Trophoblast cell (in vitro differentiated cells and primary cell): ENCODE measurements at regions not wholly inside any gene's neighbourhood (a gene's known extent, or its start where the extent isn't known, plus 50 kb on each side); places are given as distances from the start of the nearest gene placed in this dataset.

Experiments
- DNase-seq, 2 donors: peaks; one replicate each; pipeline ENCODE4 v3.0.0-alpha.2; 2016
- H2AFZ ChIP-seq: 2 replicates; pipeline ENCODE4 v1.6.1; 2013; ENCODE audit warnings: low read length, moderate library complexity, mild to moderate bottlenecking; ENCODE audit not compliant: insufficient read depth, poor library complexity
- H2AK5ac ChIP-seq: 2 replicates; pipeline ENCODE4 v1.6.1; 2013; ENCODE audit warnings: mild to moderate bottlenecking, low read length
- H2BK120ac ChIP-seq: 2 replicates; pipeline ENCODE4 v1.6.1; 2013; ENCODE audit warnings: low read length, mild to moderate bottlenecking, moderate library complexity; ENCODE audit not compliant: insufficient read depth, poor library complexity
- H2BK12ac ChIP-seq: 2 replicates; pipeline ENCODE4 v1.6.1; 2013; ENCODE audit warnings: mild to moderate bottlenecking, low read length, moderate library complexity
- H2BK5ac ChIP-seq: 2 replicates; pipeline ENCODE4 v1.6.1; 2013; ENCODE audit warnings: low read length, low read depth, moderate library complexity, mild to moderate bottlenecking; ENCODE audit not compliant: poor library complexity
- H3K14ac ChIP-seq: 2 replicates; pipeline ENCODE4 v1.6.1; 2013; ENCODE audit warnings: mild to moderate bottlenecking, low read length
- H3K18ac ChIP-seq: 2 replicates; pipeline ENCODE4 v1.6.1; 2013; ENCODE audit warnings: mild to moderate bottlenecking, low read length
- H3K23ac ChIP-seq: 2 replicates; pipeline ENCODE4 v1.6.1; 2013; ENCODE audit warnings: low read length
- H3K27ac ChIP-seq: 2 replicates; pipeline ENCODE4 v1.5.1; 2013; ENCODE audit warnings: low read depth, mild to moderate bottlenecking, inconsistent platforms, low read length, moderate library complexity
- H3K27me3 ChIP-seq: 2 replicates; pipeline ENCODE4 v1.6.1; 2013; ENCODE audit warnings: inconsistent platforms, mild to moderate bottlenecking, low read length, moderate library complexity; ENCODE audit not compliant: insufficient read depth
- H3K36me3 ChIP-seq, 2 experiments: 1 replicate in 1 of 2; 2 replicates in 1 of 2; pipeline ENCODE4 v1.6.1; 2013; ENCODE audit warnings: low read length in 2 of 2, mild to moderate bottlenecking in 2 of 2, moderate library complexity in 1 of 2; ENCODE audit not compliant: insufficient read depth in 2 of 2, control insufficient read depth in 1 of 2
- H3K4ac ChIP-seq: 2 replicates; pipeline ENCODE4 v1.6.1; 2013; ENCODE audit warnings: low read depth, mild to moderate bottlenecking, low read length, moderate library complexity
- H3K4me1 ChIP-seq, 2 experiments: 1 replicate in 1 of 2; 2 replicates in 1 of 2; pipeline ENCODE4 v1.6.1; 2013; ENCODE audit warnings: low read length in 2 of 2, mild to moderate bottlenecking in 2 of 2, moderate library complexity in 1 of 2; ENCODE audit not compliant: insufficient read depth in 2 of 2, control insufficient read depth in 1 of 2
- H3K4me2 ChIP-seq: 2 replicates; pipeline ENCODE4 v1.6.1; 2013; ENCODE audit warnings: inconsistent platforms, mild to moderate bottlenecking, low read length, moderate library complexity
- H3K4me3 ChIP-seq: 2 replicates; pipeline ENCODE4 v1.5.1; 2013; ENCODE audit warnings: mild to moderate bottlenecking, low read depth, low read length, inconsistent platforms
- H3K79me1 ChIP-seq: one replicate; pipeline ENCODE4 v1.6.1; 2013; ENCODE audit warnings: low read length
- H3K79me2 ChIP-seq: 2 replicates; pipeline ENCODE4 v1.6.1; 2013; ENCODE audit warnings: low read length, mild to moderate bottlenecking; ENCODE audit not compliant: control insufficient read depth, insufficient read depth, poor library complexity
- H3K9ac ChIP-seq: 2 replicates; pipeline ENCODE4 v1.6.1; 2013; ENCODE audit warnings: mild to moderate bottlenecking, low read length
- H3K9me3 ChIP-seq: 2 replicates; pipeline ENCODE4 v1.6.1; 2013; ENCODE audit warnings: low read depth, mild to moderate bottlenecking, control low read depth, inconsistent platforms, low read length; ENCODE audit not compliant: insufficient read depth
- H4K12ac ChIP-seq: 2 replicates; pipeline ENCODE4 v1.6.1; 2013; ENCODE audit warnings: low read depth, mild to moderate bottlenecking, low read length, moderate library complexity
- H4K8ac ChIP-seq: 2 replicates; pipeline ENCODE4 v1.6.1; 2013; ENCODE audit warnings: low read depth, mild to moderate bottlenecking, low read length, moderate library complexity
- H4K91ac ChIP-seq: one replicate; pipeline ENCODE4 v1.6.1; 2013; ENCODE audit warnings: low read depth, mild to moderate bottlenecking, low read length, moderate library complexity
- WGBS: extraction: QIAGEN DNeasy Blood & Tissue Kit; methylation state at CpG from one replicate; pipeline ENCODE4 v1.1.7; 2013; ENCODE audit warnings: missing lambda C conversion rate; ENCODE audit not compliant: insufficient read length, insufficient coverage; ENCODE audit errors: extremely low coverage; 5-methylcytosine and 5-hydroxymethylcytosine counted together

- no peak overlapping the region for H4K91ac ChIP-seq
- no peak overlapping the region for H2BK120ac ChIP-seq
- no peak for DNase-seq
- H3K4ac ChIP-seq = no peak overlapping the region
- H3K14ac ChIP-seq = no peak overlapping the region
- no peak overlapping the region for H3K18ac ChIP-seq
- no peak overlapping the region for H2AFZ ChIP-seq
- no CpG with 5 or more reads among the region's 1 CpG for WGBS
- H3K36me3 ChIP-seq = no peaks in the 10 kb centered on the region
- no peaks in the 10 kb centered on the region for H3K79me1 ChIP-seq
- H3K4me1 ChIP-seq = no peaks in the 10 kb centered on the region
- no peak overlapping the region for H3K27ac ChIP-seq
- H3K9me3 ChIP-seq = peaks cover 2% of the 10 kb centered on the region
- H2AK5ac ChIP-seq = no peak overlapping the region
- no peak overlapping the region for H3K4me2 ChIP-seq
- no peak overlapping the region for H4K12ac ChIP-seq
- H4K8ac ChIP-seq = no peak overlapping the region
- no peak overlapping the region for H2BK12ac ChIP-seq
- no peak overlapping the region for H2BK5ac ChIP-seq
- no peaks in the 10 kb centered on the region for H3K27me3 ChIP-seq
- H3K4me3 ChIP-seq = no peak overlapping the region
- H3K79me2 ChIP-seq = no peaks in the 10 kb centered on the region
- H3K23ac ChIP-seq = no peak overlapping the region
- no peak overlapping the region for H3K9ac ChIP-seq
These were observed 1022.0 kb upstream of the TMEM132C start for GRCh38 chr12:127245009-127245408.

- H3K79me2 ChIP-seq = no peaks in the 10 kb centered on the region
- H3K4me2 ChIP-seq = no peak overlapping the region
- no peak overlapping the region for H2AFZ ChIP-seq
- no peak overlapping the region for H3K4me3 ChIP-seq
- no peak overlapping the region for H3K18ac ChIP-seq
- no peaks in the 10 kb centered on the region for H3K4me1 ChIP-seq
- H4K12ac ChIP-seq = no peak overlapping the region
- H3K79me1 ChIP-seq = no peaks in the 10 kb centered on the region
- no peak overlapping the region for H3K27ac ChIP-seq
- H3K9ac ChIP-seq = no peak overlapping the region
- peaks cover 2% of the 10 kb centered on the region for H3K9me3 ChIP-seq
- no peak overlapping the region for H3K4ac ChIP-seq
- H2BK120ac ChIP-seq = no peak overlapping the region
- no peaks in the 10 kb centered on the region for H3K36me3 ChIP-seq
- no peaks in the 10 kb centered on the region for H3K27me3 ChIP-seq
- WGBS = no CpG with 5 or more reads among the region's 2 CpGs
- DNase-seq = no peak
- H3K23ac ChIP-seq = no peak overlapping the region
- no peak overlapping the region for H2BK12ac ChIP-seq
- no peak overlapping the region for H2AK5ac ChIP-seq
- H4K8ac ChIP-seq = no peak overlapping the region
- no peak overlapping the region for H2BK5ac ChIP-seq
- no peak overlapping the region for H4K91ac ChIP-seq
- no peak overlapping the region for H3K14ac ChIP-seq
These were observed 1021.5 kb upstream of the TMEM132C start for GRCh38 chr12:127245437-127245836.

GRCh38 chr12:127247937-127248336 lies 1019.0 kb upstream of the TMEM132C start:
- Histone ChIP-seq H3K23ac (no peak overlapping the region), H3K27ac (no peak overlapping the region), H2AK5ac (no peak overlapping the region), H3K4me2 (no peak overlapping the region), H3K14ac (no peak overlapping the region), H3K4me3 (no peak overlapping the region), H3K27me3 (no peaks in the 10 kb centered on the region), H3K36me3 (no peaks in the 10 kb centered on the region), H2BK120ac (no peak overlapping the region), H3K9ac (no peak overlapping the region), H4K91ac (no peak overlapping the region), H2BK12ac (no peak overlapping the region), H3K9me3 (peaks cover 2% of the 10 kb centered on the region), H4K8ac (no peak overlapping the region), H2AFZ (no peak overlapping the region), H3K4me1 (no peaks in the 10 kb centered on the region), H3K79me2 (no peaks in the 10 kb centered on the region), H3K79me1 (no peaks in the 10 kb centered on the region), H4K12ac (no peak overlapping the region), H2BK5ac (no peak overlapping the region), H3K4ac (no peak overlapping the region), H3K18ac (no peak overlapping the region)
- no CpG with 5 or more reads among the region's 4 CpGs for WGBS
- DNase-seq = no peak

GRCh38 chr12:127249428-127249827 lies 1017.5 kb upstream of the TMEM132C start:
- Histone ChIP-seq H3K4me1 (no peaks in the 10 kb centered on the region), H3K23ac (no peak overlapping the region), H3K79me1 (no peaks in the 10 kb centered on the region), H3K9ac (no peak overlapping the region), H3K18ac (no peak overlapping the region), H3K9me3 (peaks cover 4% of the 10 kb centered on the region), H2BK12ac (no peak overlapping the region), H4K8ac (no peak overlapping the region), H3K79me2 (no peaks in the 10 kb centered on the region), H2BK120ac (no peak overlapping the region), H2BK5ac (no peak overlapping the region), H3K27ac (no peak overlapping the region), H3K4ac (no peak overlapping the region), H3K36me3 (no peaks in the 10 kb centered on the region), H3K14ac (no peak overlapping the region), H3K4me2 (no peak overlapping the region), H3K4me3 (no peak overlapping the region), H3K27me3 (no peaks in the 10 kb centered on the region), H4K91ac (no peak overlapping the region), H2AK5ac (no peak overlapping the region), H2AFZ (no peak overlapping the region), H4K12ac (no peak overlapping the region)
- DNase-seq = no peak
- no CpG with 5 or more reads among the region's 1 CpG for WGBS
